HG03045 (cell line): ENCODE measurements at regions not wholly inside any gene's neighbourhood (a gene's known extent, or its start where the extent isn't known, plus 50 kb on each side); places are given as distances from the start of the nearest gene placed in this dataset.
"Not testable (repeated sequence)": the region's sequence is repeated elsewhere in the genome, so short reads cannot be mapped to it uniquely, and the experiment has no call there.

Source experiments
- ATAC-seq: cut with Tn5 transposase; IDR thresholded peaks from one replicate; pipeline ENCODE4 v1.9.1; 2021; ENCODE audit warnings: mild to moderate bottlenecking, moderate library complexity; ENCODE audit not compliant: unreplicated experiment

GRCh38 chr1:8120693-8121260, 94.7 kb upstream of the ERRFI1 start:
- no peak for ATAC-seq

- ATAC-seq, result not testable (repeated sequence)
These were observed 92.6 kb upstream of the ERRFI1 start for GRCh38 chr1:8118736-8119135.

GRCh38 chr1:8118031-8118451, 91.9 kb upstream of the ERRFI1 start:
- no peak for ATAC-seq

- no peak for ATAC-seq
These were observed 90.8 kb upstream of the ERRFI1 start for GRCh38 chr1:8116894-8117264.

- ATAC-seq, result no peak
These were observed 89.7 kb upstream of the ERRFI1 start for GRCh38 chr1:8115769-8116167.

GRCh38 chr1:8115031-8115768, 89.1 kb upstream of the ERRFI1 start:
- ATAC-seq, result no peak

GRCh38 chr1:8113262-8114220, 87.4 kb upstream of the ERRFI1 start:
- no peak for ATAC-seq

- no peak for ATAC-seq
These were observed 86.6 kb upstream of the ERRFI1 start for GRCh38 chr1:8112611-8113261.

GRCh38 chr1:8111560-8111959, 85.5 kb upstream of the ERRFI1 start:
- no peak for ATAC-seq

- ATAC-seq, result no peak
These were observed 83.1 kb upstream of the ERRFI1 start for GRCh38 chr1:8109216-8109615.

- ATAC-seq, result no peak
These were observed 81.8 kb upstream of the ERRFI1 start for GRCh38 chr1:8107897-8108296.

GRCh38 chr1:8104278-8105236, 78.4 kb upstream of the ERRFI1 start:
- ATAC-seq, result no peak

- ATAC-seq, result no peak
These were observed 71.8 kb upstream of the ERRFI1 start for GRCh38 chr1:8097908-8098307.

GRCh38 chr1:8097077-8097799, 71.1 kb upstream of the ERRFI1 start:
- peak; percentile 80 for ATAC-seq

- ATAC-seq, result no peak
These were observed 70.2 kb upstream of the ERRFI1 start for GRCh38 chr1:8096105-8097011.

- no peak for ATAC-seq
These were observed 69.5 kb upstream of the ERRFI1 start for GRCh38 chr1:8095584-8095983.

GRCh38 chr1:8094481-8095241, 68.6 kb upstream of the ERRFI1 start:
- ATAC-seq, result no peak
